WTC11 (cell line): ENCODE measurements at regions not wholly inside any gene's neighbourhood (a gene's known extent, or its start where the extent isn't known, plus 50 kb on each side); places are given as distances from the start of the nearest gene placed in this dataset.

Experiments
- ATAC-seq: fragments of 200-7000 bp; cut with Tn5 transposase; 2 replicates; pipeline ENCODE4 v1.10.0; 2021; ENCODE audit warnings: mild to moderate bottlenecking, moderate library complexity
- CTCF ChIA-PET: fragments of 300-600 bp; sonication (Branson Sonifier 250); formaldehyde crosslinking; loops from one replicate; lab custom pipeline; 2021; ENCODE audit warnings: antibody characterized with exemption; lab: Charles Lee
- POLR2A ChIA-PET: fragments of 350-600 bp; sonication (Branson Sonifier 250); formaldehyde crosslinking; loops from one replicate; lab custom pipeline; 2021; ENCODE audit warnings: antibody characterized with exemption; lab: Charles Lee
- DNase-seq: peaks from one replicate; pipeline ENCODE4 v3.0.0; 2021; ENCODE audit warnings: low spot score
- H3K27ac Mint-ChIP-seq: 2 replicates; pipeline ENCODE4 v1.8.0; 2021; ENCODE audit warnings: mixed read lengths
- H3K27me3 Mint-ChIP-seq: 2 replicates; pipeline ENCODE4 v1.8.0; 2021; ENCODE audit warnings: low read depth, mild to moderate bottlenecking, moderate library complexity, mixed read lengths
- H3K36me3 Mint-ChIP-seq: 2 replicates; pipeline ENCODE4 v1.8.0; 2021; ENCODE audit warnings: mixed read lengths
- H3K4me1 Mint-ChIP-seq: 2 replicates; pipeline ENCODE4 v1.8.0; 2022; ENCODE audit warnings: mixed read lengths
- H3K4me3 Mint-ChIP-seq: 2 replicates; pipeline ENCODE4 v1.8.0; 2021; ENCODE audit warnings: mild to moderate bottlenecking, moderate library complexity, mixed read lengths
- H3K9me3 Mint-ChIP-seq: 2 replicates; pipeline ENCODE4 v1.8.0; 2021; ENCODE audit warnings: mixed read lengths
- ATF1 ChIP-seq: sonication (generic); formaldehyde crosslinking; IDR thresholded peaks from 2 replicates; pipeline ENCODE4 v1.8.1; 2023; ENCODE audit warnings: mild to moderate bottlenecking, moderate library complexity, missing genetic modification reagents
- CBFB ChIP-seq: sonication (generic); formaldehyde crosslinking; IDR thresholded peaks from 2 replicates; pipeline ENCODE4 v1.8.1; 2022; ENCODE audit warnings: mild to moderate bottlenecking, low read depth, missing genetic modification reagents
- ELF4 ChIP-seq: sonication (generic); formaldehyde crosslinking; IDR thresholded peaks from 2 replicates; pipeline ENCODE4 v1.8.1; 2022; ENCODE audit warnings: low read depth, mild to moderate bottlenecking, moderate library complexity, missing genetic modification reagents
- ETV6 ChIP-seq: sonication (generic); formaldehyde crosslinking; IDR thresholded peaks from 2 replicates; pipeline ENCODE4 v1.8.1; 2022; ENCODE audit warnings: mild to moderate bottlenecking, missing genetic modification reagents
- FOXJ3 ChIP-seq: sonication (generic); formaldehyde crosslinking; IDR thresholded peaks from 2 replicates; pipeline ENCODE4 v1.9.0; 2021; ENCODE audit warnings: missing genetic modification reagents, mild to moderate bottlenecking, borderline replicate concordance
- JAZF1 ChIP-seq: fragments of 250-450 bp; sonication (Bioruptor Pico); IDR thresholded peaks from 2 replicates; pipeline ENCODE4 v1.9.0; 2021; ENCODE audit warnings: moderate library complexity, mild to moderate bottlenecking, inconsistent platforms
- JUN ChIP-seq: sonication (generic); formaldehyde crosslinking; IDR thresholded peaks from 2 replicates; pipeline ENCODE4 v1.8.0; 2023; ENCODE audit warnings: mild to moderate bottlenecking, missing genetic modification reagents
- MYBL2 ChIP-seq: sonication (generic); formaldehyde crosslinking; IDR thresholded peaks from 2 replicates; pipeline ENCODE4 v1.8.1; 2023; ENCODE audit warnings: mild to moderate bottlenecking, moderate library complexity, missing genetic modification reagents
- OVOL2 ChIP-seq: fragments of 250-450 bp; sonication (Bioruptor Pico); IDR thresholded peaks from 2 replicates; pipeline ENCODE4 v1.9.0; 2021; ENCODE audit warnings: mild to moderate bottlenecking, borderline replicate concordance
- TCF7 ChIP-seq: sonication (generic); formaldehyde crosslinking; IDR thresholded peaks from 2 replicates; pipeline ENCODE4 v1.8.0; 2022; ENCODE audit warnings: mild to moderate bottlenecking, low read depth, missing genetic modification reagents, moderate library complexity
- TEAD4 ChIP-seq: sonication (generic); formaldehyde crosslinking; IDR thresholded peaks from 2 replicates; pipeline ENCODE4 v1.8.0; 2022; ENCODE audit warnings: mild to moderate bottlenecking, missing genetic modification reagents
- ZNF263 ChIP-seq: sonication (generic); formaldehyde crosslinking; IDR thresholded peaks from 2 replicates; pipeline ENCODE4 v1.8.1; 2022; ENCODE audit warnings: low read depth, mild to moderate bottlenecking, moderate library complexity, missing genetic modification reagents
- ZNF396 ChIP-seq: fragments of 250-450 bp; sonication (Bioruptor Pico); IDR thresholded peaks from 2 replicates; pipeline ENCODE4 v1.8.0; 2021; ENCODE audit warnings: mild to moderate bottlenecking, moderate library complexity, borderline replicate concordance
- ZNF423 ChIP-seq: fragments of 250-450 bp; sonication (Bioruptor Pico); IDR thresholded peaks from 2 replicates; pipeline ENCODE4 v2.1.2; 2022; ENCODE audit warnings: mild to moderate bottlenecking, moderate library complexity
- TF ChIP-seq, protein P1 (sequence below): sonication (generic); formaldehyde crosslinking; IDR thresholded peaks from 2 replicates; pipeline ENCODE4 v1.8.0; 2022; ENCODE audit warnings: mild to moderate bottlenecking, missing genetic modification reagents
- TF ChIP-seq, protein P2 (sequence below): sonication (generic); formaldehyde crosslinking; IDR thresholded peaks from 2 replicates; pipeline ENCODE4 v1.8.0; 2022; ENCODE audit warnings: missing genetic modification reagents
- TF ChIP-seq, protein P3 (sequence below): sonication (generic); formaldehyde crosslinking; IDR thresholded peaks from 2 replicates; pipeline ENCODE4 v1.8.1; 2023; ENCODE audit warnings: mild to moderate bottlenecking, missing genetic modification reagents, borderline replicate concordance
- TF ChIP-seq, protein P4 (sequence below): sonication (generic); formaldehyde crosslinking; IDR thresholded peaks from 2 replicates; pipeline ENCODE4 v1.8.1; 2022; ENCODE audit warnings: mild to moderate bottlenecking, moderate library complexity, missing genetic modification reagents
- TF ChIP-seq, protein P5 (sequence below): sonication (generic); formaldehyde crosslinking; IDR thresholded peaks from 2 replicates; pipeline ENCODE4 v1.8.1; 2023; ENCODE audit warnings: mild to moderate bottlenecking, missing genetic modification reagents, moderate library complexity

DNA sequence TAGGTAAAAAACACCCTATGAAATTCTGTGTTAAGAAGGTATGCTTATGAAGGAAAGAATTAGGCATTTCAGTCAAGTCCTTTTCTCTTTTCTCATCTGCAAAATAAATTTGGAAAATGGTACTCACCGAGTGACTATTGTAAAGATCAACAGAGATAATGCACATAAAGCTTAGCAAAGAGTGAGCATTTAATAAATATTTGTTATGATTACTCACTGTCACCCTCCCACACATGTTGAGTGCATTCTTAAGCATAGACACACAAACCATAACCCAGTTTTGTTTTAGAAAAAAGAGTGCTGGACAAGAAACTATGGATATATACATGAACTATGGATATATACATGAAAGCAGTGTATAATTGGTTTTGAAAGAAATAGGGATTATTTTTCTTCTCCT lies 54.7 kb upstream of the PRLR start:
- DNase-seq (no peak), ATAC-seq (no peak)
- H3K4me3 Mint-ChIP-seq = no peak overlapping the region
- H3K36me3 Mint-ChIP-seq = peaks cover 42% of the 10 kb centered on the region
- no peaks in the 10 kb centered on the region for H3K4me1 Mint-ChIP-seq
- ChIA-PET POLR2A (no interaction called here), CTCF (no interaction called here)
- H3K9me3 Mint-ChIP-seq = peaks cover 71% of the 10 kb centered on the region
- TF ChIP-seq, protein P1, sequence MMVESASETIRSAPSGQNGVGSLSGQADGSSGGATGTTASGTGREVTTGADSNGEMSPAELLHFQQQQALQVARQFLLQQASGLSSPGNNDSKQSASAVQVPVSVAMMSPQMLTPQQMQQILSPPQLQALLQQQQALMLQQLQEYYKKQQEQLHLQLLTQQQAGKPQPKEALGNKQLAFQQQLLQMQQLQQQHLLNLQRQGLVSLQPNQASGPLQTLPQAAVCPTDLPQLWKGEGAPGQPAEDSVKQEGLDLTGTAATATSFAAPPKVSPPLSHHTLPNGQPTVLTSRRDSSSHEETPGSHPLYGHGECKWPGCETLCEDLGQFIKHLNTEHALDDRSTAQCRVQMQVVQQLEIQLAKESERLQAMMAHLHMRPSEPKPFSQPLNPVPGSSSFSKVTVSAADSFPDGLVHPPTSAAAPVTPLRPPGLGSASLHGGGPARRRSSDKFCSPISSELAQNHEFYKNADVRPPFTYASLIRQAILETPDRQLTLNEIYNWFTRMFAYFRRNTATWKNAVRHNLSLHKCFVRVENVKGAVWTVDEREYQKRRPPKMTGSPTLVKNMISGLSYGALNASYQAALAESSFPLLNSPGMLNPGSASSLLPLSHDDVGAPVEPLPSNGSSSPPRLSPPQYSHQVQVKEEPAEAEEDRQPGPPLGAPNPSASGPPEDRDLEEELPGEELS = no peak
- TF ChIP-seq ZNF396 (no peak), MYBL2 (CRISPR knock-in tag) (no peak)
- TF ChIP-seq, protein P2, sequence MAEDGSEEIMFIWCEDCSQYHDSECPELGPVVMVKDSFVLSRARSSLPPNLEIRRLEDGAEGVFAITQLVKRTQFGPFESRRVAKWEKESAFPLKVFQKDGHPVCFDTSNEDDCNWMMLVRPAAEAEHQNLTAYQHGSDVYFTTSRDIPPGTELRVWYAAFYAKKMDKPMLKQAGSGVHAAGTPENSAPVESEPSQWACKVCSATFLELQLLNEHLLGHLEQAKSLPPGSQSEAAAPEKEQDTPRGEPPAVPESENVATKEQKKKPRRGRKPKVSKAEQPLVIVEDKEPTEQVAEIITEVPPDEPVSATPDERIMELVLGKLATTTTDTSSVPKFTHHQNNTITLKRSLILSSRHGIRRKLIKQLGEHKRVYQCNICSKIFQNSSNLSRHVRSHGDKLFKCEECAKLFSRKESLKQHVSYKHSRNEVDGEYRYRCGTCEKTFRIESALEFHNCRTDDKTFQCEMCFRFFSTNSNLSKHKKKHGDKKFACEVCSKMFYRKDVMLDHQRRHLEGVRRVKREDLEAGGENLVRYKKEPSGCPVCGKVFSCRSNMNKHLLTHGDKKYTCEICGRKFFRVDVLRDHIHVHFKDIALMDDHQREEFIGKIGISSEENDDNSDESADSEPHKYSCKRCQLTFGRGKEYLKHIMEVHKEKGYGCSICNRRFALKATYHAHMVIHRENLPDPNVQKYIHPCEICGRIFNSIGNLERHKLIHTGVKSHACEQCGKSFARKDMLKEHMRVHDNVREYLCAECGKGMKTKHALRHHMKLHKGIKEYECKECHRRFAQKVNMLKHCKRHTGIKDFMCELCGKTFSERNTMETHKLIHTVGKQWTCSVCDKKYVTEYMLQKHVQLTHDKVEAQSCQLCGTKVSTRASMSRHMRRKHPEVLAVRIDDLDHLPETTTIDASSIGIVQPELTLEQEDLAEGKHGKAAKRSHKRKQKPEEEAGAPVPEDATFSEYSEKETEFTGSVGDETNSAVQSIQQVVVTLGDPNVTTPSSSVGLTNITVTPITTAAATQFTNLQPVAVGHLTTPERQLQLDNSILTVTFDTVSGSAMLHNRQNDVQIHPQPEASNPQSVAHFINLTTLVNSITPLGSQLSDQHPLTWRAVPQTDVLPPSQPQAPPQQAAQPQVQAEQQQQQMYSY = no peak
- H3K27me3 Mint-ChIP-seq = no peaks in the 10 kb centered on the region; the same call in 1 of the 2 replicates
- no peak overlapping the region for H3K27ac Mint-ChIP-seq

DNA sequence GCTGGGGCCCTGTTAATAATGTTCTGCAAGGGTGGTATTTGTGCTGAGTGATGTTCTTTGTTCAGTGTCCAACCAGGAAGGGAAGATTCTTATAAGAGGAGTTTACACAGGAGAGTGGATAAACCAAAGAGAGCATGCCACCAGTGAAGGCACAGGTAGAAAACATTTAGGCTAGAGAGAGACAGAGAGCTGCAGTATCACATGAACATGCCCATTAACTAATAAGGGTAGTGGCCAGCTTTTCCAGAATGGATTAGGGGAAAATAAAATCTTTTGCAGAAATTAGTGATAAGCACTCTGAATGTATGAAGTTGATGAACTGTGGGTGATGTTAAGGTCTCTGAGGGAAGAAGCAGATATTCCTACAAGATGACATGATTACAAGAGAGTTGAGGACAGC lies 54.1 kb upstream of the PRLR start:
- H3K27me3 Mint-ChIP-seq = no peaks in the 10 kb centered on the region; the same call in 1 of the 2 replicates
- TF ChIP-seq ZNF423 (CRISPR knock-in tag) = no peak
- TF ChIP-seq ATF1 = no peak
- TF ChIP-seq JUN (CRISPR knock-in tag) = no peak
- TF ChIP-seq, protein P3, sequence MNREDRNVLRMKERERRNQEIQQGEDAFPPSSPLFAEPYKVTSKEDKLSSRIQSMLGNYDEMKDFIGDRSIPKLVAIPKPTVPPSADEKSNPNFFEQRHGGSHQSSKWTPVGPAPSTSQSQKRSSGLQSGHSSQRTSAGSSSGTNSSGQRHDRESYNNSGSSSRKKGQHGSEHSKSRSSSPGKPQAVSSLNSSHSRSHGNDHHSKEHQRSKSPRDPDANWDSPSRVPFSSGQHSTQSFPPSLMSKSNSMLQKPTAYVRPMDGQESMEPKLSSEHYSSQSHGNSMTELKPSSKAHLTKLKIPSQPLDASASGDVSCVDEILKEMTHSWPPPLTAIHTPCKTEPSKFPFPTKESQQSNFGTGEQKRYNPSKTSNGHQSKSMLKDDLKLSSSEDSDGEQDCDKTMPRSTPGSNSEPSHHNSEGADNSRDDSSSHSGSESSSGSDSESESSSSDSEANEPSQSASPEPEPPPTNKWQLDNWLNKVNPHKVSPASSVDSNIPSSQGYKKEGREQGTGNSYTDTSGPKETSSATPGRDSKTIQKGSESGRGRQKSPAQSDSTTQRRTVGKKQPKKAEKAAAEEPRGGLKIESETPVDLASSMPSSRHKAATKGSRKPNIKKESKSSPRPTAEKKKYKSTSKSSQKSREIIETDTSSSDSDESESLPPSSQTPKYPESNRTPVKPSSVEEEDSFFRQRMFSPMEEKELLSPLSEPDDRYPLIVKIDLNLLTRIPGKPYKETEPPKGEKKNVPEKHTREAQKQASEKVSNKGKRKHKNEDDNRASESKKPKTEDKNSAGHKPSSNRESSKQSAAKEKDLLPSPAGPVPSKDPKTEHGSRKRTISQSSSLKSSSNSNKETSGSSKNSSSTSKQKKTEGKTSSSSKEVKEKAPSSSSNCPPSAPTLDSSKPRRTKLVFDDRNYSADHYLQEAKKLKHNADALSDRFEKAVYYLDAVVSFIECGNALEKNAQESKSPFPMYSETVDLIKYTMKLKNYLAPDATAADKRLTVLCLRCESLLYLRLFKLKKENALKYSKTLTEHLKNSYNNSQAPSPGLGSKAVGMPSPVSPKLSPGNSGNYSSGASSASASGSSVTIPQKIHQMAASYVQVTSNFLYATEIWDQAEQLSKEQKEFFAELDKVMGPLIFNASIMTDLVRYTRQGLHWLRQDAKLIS (CRISPR knock-in tag) = no peak
- no peak for TF ChIP-seq ZNF396
- TF ChIP-seq TCF7 = no peak
- TF ChIP-seq ETV6 (CRISPR knock-in tag) = no peak
- no peak for TF ChIP-seq OVOL2 (CRISPR knock-in tag)
- TF ChIP-seq, protein P4, sequence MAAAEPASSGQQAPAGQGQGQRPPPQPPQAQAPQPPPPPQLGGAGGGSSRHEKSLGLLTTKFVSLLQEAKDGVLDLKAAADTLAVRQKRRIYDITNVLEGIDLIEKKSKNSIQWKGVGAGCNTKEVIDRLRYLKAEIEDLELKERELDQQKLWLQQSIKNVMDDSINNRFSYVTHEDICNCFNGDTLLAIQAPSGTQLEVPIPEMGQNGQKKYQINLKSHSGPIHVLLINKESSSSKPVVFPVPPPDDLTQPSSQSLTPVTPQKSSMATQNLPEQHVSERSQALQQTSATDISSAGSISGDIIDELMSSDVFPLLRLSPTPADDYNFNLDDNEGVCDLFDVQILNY (CRISPR knock-in tag) = no peak
- TF ChIP-seq, all 79 proteins: peak for 0
- ChIA-PET POLR2A (no interaction called here), CTCF (no interaction called here)
- no peak for ATAC-seq
- no peak for DNase-seq
- H3K27ac Mint-ChIP-seq = no peak overlapping the region
- H3K9me3 Mint-ChIP-seq = peaks cover 67% of the 10 kb centered on the region
- H3K36me3 Mint-ChIP-seq = peaks cover 38% of the 10 kb centered on the region
- no peak overlapping the region for H3K4me3 Mint-ChIP-seq
- no peaks in the 10 kb centered on the region for H3K4me1 Mint-ChIP-seq

DNA sequence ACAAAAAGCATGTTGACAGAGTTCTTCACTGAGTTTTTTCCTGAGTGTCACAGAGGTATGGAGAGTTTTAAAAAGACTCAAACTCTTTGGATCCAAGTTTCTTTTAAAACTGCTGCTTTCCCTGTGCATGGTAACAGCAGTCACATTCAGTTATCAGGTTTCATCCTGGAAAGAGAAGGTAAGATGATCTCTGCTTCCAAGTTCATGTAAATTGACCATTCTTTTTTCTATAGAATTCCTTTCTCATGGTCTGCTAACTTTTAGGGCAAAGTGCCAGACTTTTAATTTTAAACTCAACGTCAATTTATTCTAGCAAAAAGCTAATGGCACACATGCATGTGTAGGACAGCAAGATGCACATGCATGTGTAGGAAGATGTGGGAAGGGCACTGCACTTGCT lies 52.5 kb upstream of the PRLR start:
- Mint-ChIP-seq H3K36me3 (peaks cover 38% of the 10 kb centered on the region), H3K27ac (no peak overlapping the region), H3K4me3 (no peak overlapping the region), H3K4me1 (no peaks in the 10 kb centered on the region), H3K27me3 (peaks cover 2% of the 10 kb centered on the region; the same call in 1 of the 2 replicates)
- CTCF ChIA-PET = no interaction called here
- DNase-seq (no peak), ATAC-seq (no peak)
- POLR2A ChIA-PET = no interaction called here
- TF ChIP-seq ELF4 = no peak
- no peak for TF ChIP-seq TEAD4
- no peak for TF ChIP-seq JAZF1 (CRISPR knock-in tag)
- TF ChIP-seq ATF1 = no peak
- TF ChIP-seq CBFB (CRISPR knock-in tag) = no peak
- no peak for TF ChIP-seq ZNF263 (CRISPR knock-in tag)
- no peak for TF ChIP-seq JUN (CRISPR knock-in tag)
- TF ChIP-seq, protein P5, sequence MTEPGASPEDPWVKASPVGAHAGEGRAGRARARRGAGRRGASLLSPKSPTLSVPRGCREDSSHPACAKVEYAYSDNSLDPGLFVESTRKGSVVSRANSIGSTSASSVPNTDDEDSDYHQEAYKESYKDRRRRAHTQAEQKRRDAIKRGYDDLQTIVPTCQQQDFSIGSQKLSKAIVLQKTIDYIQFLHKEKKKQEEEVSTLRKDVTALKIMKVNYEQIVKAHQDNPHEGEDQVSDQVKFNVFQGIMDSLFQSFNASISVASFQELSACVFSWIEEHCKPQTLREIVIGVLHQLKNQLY = no peak
- TF ChIP-seq FOXJ3 (CRISPR knock-in tag) = no peak
- TF ChIP-seq ZNF396 = no peak
- TF ChIP-seq, all 79 proteins: peak for 0
- H3K9me3 Mint-ChIP-seq = peaks cover 68% of the 10 kb centered on the region
